H9 (cell line): ENCODE measurements at regions not wholly inside any gene's neighbourhood (a gene's known extent, or its start where the extent isn't known, plus 50 kb on each side); places are given as distances from the start of the nearest gene placed in this dataset.

Experiments used
- DNase-seq: peaks from one replicate; pipeline ENCODE4 v3.0.0-alpha.2; 2017
- H2AFZ ChIP-seq: one replicate; pipeline ENCODE4 v1.6.1; 2013; ENCODE audit warnings: mild to moderate bottlenecking, low read length, control low read depth, moderate library complexity
- H2AK5ac ChIP-seq: 2 replicates; pipeline ENCODE4 v1.6.1; 2013; ENCODE audit warnings: low read length, control low read depth, mixed read lengths; ENCODE audit not compliant: insufficient read length
- H2BK120ac ChIP-seq: one replicate; pipeline ENCODE4 v1.6.1; 2013; ENCODE audit warnings: low read depth, mild to moderate bottlenecking, low read length, control low read depth, inconsistent platforms; ENCODE audit not compliant: poor library complexity, severe bottlenecking
- H2BK12ac ChIP-seq: 2 replicates; pipeline ENCODE4 v1.6.1; 2013; ENCODE audit warnings: low read length, control low read depth, mixed read lengths, low read depth; ENCODE audit not compliant: insufficient read length
- H2BK15ac ChIP-seq: 2 replicates; pipeline ENCODE4 v1.6.1; 2013; ENCODE audit warnings: low read depth, low read length, control low read depth
- H2BK20ac ChIP-seq: one replicate; pipeline ENCODE4 v1.6.1; 2013; ENCODE audit warnings: low read depth, mild to moderate bottlenecking, low read length, control low read depth, inconsistent platforms; ENCODE audit not compliant: poor library complexity, severe bottlenecking
- H2BK5ac ChIP-seq: 2 replicates; pipeline ENCODE4 v1.6.1; 2013; ENCODE audit warnings: low read length, control low read depth, mixed read lengths; ENCODE audit not compliant: insufficient read length
- H3K14ac ChIP-seq: 2 replicates; pipeline ENCODE4 v1.6.1; 2013; ENCODE audit warnings: low read length, control low read depth; ENCODE audit not compliant: insufficient read depth
- H3K18ac ChIP-seq: 2 replicates; pipeline ENCODE4 v1.6.1; 2013; ENCODE audit warnings: low read depth, mild to moderate bottlenecking, mixed read lengths, low read length, control low read depth; ENCODE audit not compliant: insufficient read length
- H3K23ac ChIP-seq: 2 replicates; pipeline ENCODE4 v1.6.1; 2013; ENCODE audit warnings: low read length, control low read depth, mixed read lengths, low read depth; ENCODE audit not compliant: insufficient read length
- H3K23me2 ChIP-seq: 2 replicates; pipeline ENCODE4 v1.6.1; 2013; ENCODE audit warnings: low read depth, mild to moderate bottlenecking, mixed read lengths, low read length, control low read depth; ENCODE audit not compliant: insufficient read length, poor library complexity, severe bottlenecking
- H3K27ac ChIP-seq: 2 replicates; pipeline ENCODE4 v1.5.1; 2013; ENCODE audit warnings: low read length, control low read depth, mixed read lengths, low read depth; ENCODE audit not compliant: insufficient read length
- H3K27me3 ChIP-seq: 2 replicates; pipeline ENCODE4 v1.6.1; 2013; ENCODE audit warnings: low read length, control low read depth, inconsistent platforms; ENCODE audit not compliant: insufficient read depth
- H3K4ac ChIP-seq: 2 replicates; pipeline ENCODE4 v1.6.1; 2013; ENCODE audit warnings: low read depth, mild to moderate bottlenecking, control low read depth, inconsistent platforms, low read length, moderate library complexity
- H3K4me1 ChIP-seq: 2 replicates; pipeline ENCODE4 v1.6.1; 2013; ENCODE audit warnings: low read length, control low read depth, inconsistent platforms; ENCODE audit not compliant: insufficient read depth
- H3K4me2 ChIP-seq: 2 replicates; pipeline ENCODE4 v1.6.1; 2013; ENCODE audit warnings: low read length, control low read depth, mixed read lengths; ENCODE audit not compliant: insufficient read length, insufficient read depth
- H3K56ac ChIP-seq: 2 replicates; pipeline ENCODE4 v1.6.1; 2013; ENCODE audit warnings: low read depth, mild to moderate bottlenecking, mixed read lengths, low read length, control low read depth; ENCODE audit not compliant: insufficient read length
- H3K79me1 ChIP-seq: 2 replicates; pipeline ENCODE4 v1.6.1; 2013; ENCODE audit warnings: low read depth, mild to moderate bottlenecking, moderate library complexity, low read length, control low read depth, inconsistent platforms; ENCODE audit not compliant: insufficient read depth, poor library complexity, severe bottlenecking
- H3K79me2 ChIP-seq: 2 replicates; pipeline ENCODE4 v1.6.1; 2013; ENCODE audit warnings: low read length, control low read depth, inconsistent platforms; ENCODE audit not compliant: insufficient read depth
- H3K9ac ChIP-seq: 2 replicates; pipeline ENCODE4 v1.6.1; 2013; ENCODE audit warnings: low read length, control low read depth, mixed read lengths; ENCODE audit not compliant: insufficient read length; ENCODE audit errors: extremely low read depth
- H3K9me3 ChIP-seq: one replicate; pipeline ENCODE4 v1.6.1; 2013; ENCODE audit warnings: low read depth, low read length, inconsistent platforms; ENCODE audit not compliant: control insufficient read depth
- H3T11ph ChIP-seq: one replicate; pipeline ENCODE4 v1.6.1; 2013; ENCODE audit warnings: mild to moderate bottlenecking, low read length, control low read depth, inconsistent platforms
- H4K20me1 ChIP-seq: one replicate; pipeline ENCODE4 v1.6.1; 2013; ENCODE audit not compliant: control insufficient read depth, insufficient read length, insufficient read depth
- H4K5ac ChIP-seq: 2 replicates; pipeline ENCODE4 v1.6.1; 2013; ENCODE audit warnings: low read depth, mild to moderate bottlenecking, mixed read lengths, low read length, control low read depth; ENCODE audit not compliant: insufficient read length
- H4K8ac ChIP-seq: replicated peaks from 2 replicates; pipeline ENCODE4 v1.6.1; 2013; ENCODE audit warnings: low read length, control low read depth, mixed read lengths, low read depth; ENCODE audit not compliant: insufficient read length
- H4K91ac ChIP-seq: 2 replicates; pipeline ENCODE4 v1.6.1; 2013; ENCODE audit warnings: low read depth, mild to moderate bottlenecking, moderate library complexity, mixed read lengths, low read length, control low read depth; ENCODE audit not compliant: insufficient read length
- H3K27ac Mint-ChIP-seq, 3 experiments: 2 replicates in 2 of 3; 3 replicates in 1 of 3; pipeline ENCODE4 v1.8.0; 2020 to 2021; ENCODE audit warnings: mixed read lengths in 3 of 3, mild to moderate bottlenecking in 1 of 3, moderate library complexity in 1 of 3
- H3K27me3 Mint-ChIP-seq: 2 replicates; pipeline ENCODE4 v1.8.0; 2021; ENCODE audit warnings: low read depth, mild to moderate bottlenecking, moderate library complexity, mixed read lengths
- H3K36me3 Mint-ChIP-seq, 3 experiments: 2 replicates in 2 of 3; 3 replicates in 1 of 3; pipeline ENCODE4 v1.8.0; 2020 to 2021; ENCODE audit warnings: low read depth in 3 of 3, mixed read lengths in 3 of 3; ENCODE audit not compliant: insufficient read depth in 1 of 3
- H3K4me1 Mint-ChIP-seq, 2 experiments: 2 replicates each; pipeline ENCODE4 v1.8.0; 2020; ENCODE audit warnings: mixed read lengths in 2 of 2
- H3K4me3 Mint-ChIP-seq, 2 experiments: 2 replicates in 1 of 2; 3 replicates in 1 of 2; pipeline ENCODE4 v1.8.0; 2020 to 2021; ENCODE audit warnings: mild to moderate bottlenecking in 2 of 2, mixed read lengths in 2 of 2, moderate library complexity in 1 of 2
- H3K9me3 Mint-ChIP-seq, 2 experiments: 2 replicates in 1 of 2; 3 replicates in 1 of 2; pipeline ENCODE4 v1.8.0; 2020; ENCODE audit warnings: mild to moderate bottlenecking in 2 of 2, mixed read lengths in 2 of 2, moderate library complexity in 1 of 2
- CTCF ChIP-seq: fragments of 200-600 bp; sonication (generic); conservative IDR thresholded peaks from 3 replicates; pipeline ENCODE4 v1.8.0; 2021; ENCODE audit warnings: antibody characterized with exemption, mild to moderate bottlenecking
- WGBS: extraction: QIAGEN DNeasy Blood & Tissue Kit; methylation state at CpG from one replicate; pipeline ENCODE4 v1.1.7; 2013; ENCODE audit warnings: missing lambda C conversion rate, low lambda C conversion rate, mixed read lengths; ENCODE audit not compliant: insufficient read length; ENCODE audit errors: extremely low coverage; 5-methylcytosine and 5-hydroxymethylcytosine counted together

- Histone ChIP-seq H3K4ac (no peak overlapping the region), H3K18ac (no peak overlapping the region), H2AK5ac (no peak overlapping the region), H3K9me3 (no peaks in the 10 kb centered on the region), H3K4me2 (no peak overlapping the region), H3T11ph (no peak overlapping the region), H4K91ac (no peak overlapping the region), H2BK120ac (no peak overlapping the region), H2BK5ac (no peak overlapping the region), H3K14ac (no peak overlapping the region), H3K27ac (no peak overlapping the region), H3K23ac (no peak overlapping the region), H3K79me1 (no peaks in the 10 kb centered on the region), H2BK15ac (no peak overlapping the region), H3K79me2 (no peaks in the 10 kb centered on the region), H3K9ac (no peak overlapping the region), H4K5ac (no peak overlapping the region), H3K23me2 (no peaks in the 10 kb centered on the region), H2AFZ (no peak overlapping the region), H2BK12ac (no peak overlapping the region), H3K56ac (no peak overlapping the region), H4K8ac (no peak overlapping the region), H3K27me3 (no peaks in the 10 kb centered on the region), H2BK20ac (no peak overlapping the region), H3K4me1 (no peaks in the 10 kb centered on the region), H4K20me1 (no peaks in the 10 kb centered on the region)
- no peak overlapping the region; a peak in 1 of 7 replicates for H3K27ac Mint-ChIP-seq
- H3K36me3 Mint-ChIP-seq, result no peaks in the 10 kb centered on the region
- H3K9me3 Mint-ChIP-seq, result no peaks in the 10 kb centered on the region
- DNase-seq, result no peak
- H3K27me3 Mint-ChIP-seq, result no peaks in the 10 kb centered on the region; the same call in 1 of the 2 replicates
- WGBS, result no CpG with 5 or more reads among the region's 6 CpGs
- no peaks in the 10 kb centered on the region for H3K4me1 Mint-ChIP-seq
- TF ChIP-seq CTCF, result no peak
- no peak overlapping the region for H3K4me3 Mint-ChIP-seq
Measured at GRCh38 chr10:56844978-56845529, 484.0 kb upstream of the ZWINT start.
